HG03565 (cell line): ENCODE measurements at regions not wholly inside any gene's neighbourhood (a gene's known extent, or its start where the extent isn't known, plus 50 kb on each side); places are given as distances from the start of the nearest gene placed in this dataset.

Source experiments
- ATAC-seq: cut with Tn5 transposase; IDR thresholded peaks from one replicate; pipeline ENCODE4 v1.9.1; 2021; ENCODE audit warnings: mild to moderate bottlenecking, moderate library complexity; ENCODE audit not compliant: unreplicated experiment

- ATAC-seq: no peak
These were observed 75.9 kb upstream of the TMEM164 start for GRCh38 chrX:109926743-109927662.

- ATAC-seq: no peak
These were observed 75.1 kb upstream of the TMEM164 start for GRCh38 chrX:109927663-109928273.

- no peak for ATAC-seq
These were observed 74.1 kb upstream of the TMEM164 start for GRCh38 chrX:109928596-109929335.

- ATAC-seq: no peak
These were observed 71.2 kb upstream of the TMEM164 start for GRCh38 chrX:109931677-109932076.

- ATAC-seq: no peak
These were observed 68.5 kb upstream of the TMEM164 start for GRCh38 chrX:109934434-109934833.

GRCh38 chrX:109934935-109935334 lies 68.0 kb upstream of the TMEM164 start:
- no peak for ATAC-seq

GRCh38 chrX:109936114-109936513 lies 66.8 kb upstream of the TMEM164 start:
- no peak for ATAC-seq

GRCh38 chrX:109936598-109936997 lies 66.3 kb upstream of the TMEM164 start:
- ATAC-seq: no peak

GRCh38 chrX:109939498-109939897 lies 63.4 kb upstream of the TMEM164 start:
- ATAC-seq: no peak

- ATAC-seq: no peak
These were observed 62.5 kb upstream of the TMEM164 start for GRCh38 chrX:109940411-109940810.

- ATAC-seq: no peak
These were observed 59.7 kb upstream of the TMEM164 start for GRCh38 chrX:109943092-109943739.

- ATAC-seq: no peak
These were observed 59.2 kb upstream of the TMEM164 start for GRCh38 chrX:109943740-109944092.

GRCh38 chrX:109952050-109952449 lies 50.9 kb upstream of the TMEM164 start:
- ATAC-seq: no peak

GRCh38 chrX:109952985-109953905 lies 49.7 kb upstream of the TMEM164 start:
- ATAC-seq: peak; percentile 81
